Esophagus muscularis mucosa (tissue), 4 donors: ENCODE measurements at regions not wholly inside any gene's neighbourhood (a gene's known extent, or its start where the extent isn't known, plus 50 kb on each side); places are given as distances from the start of the nearest gene placed in this dataset.

Source experiments
- DNase-seq: peaks from one replicate; pipeline ENCODE4 v3.0.0-alpha.2; 2017; ENCODE audit errors: extremely low spot score
- H3K27ac ChIP-seq, 4 donors: fragments of 200-600 bp; sonication (generic); replicated peaks in 1 of 4; 1 replicate in 3 of 4; 2 replicates in 1 of 4; pipeline ENCODE4 v1.5.1; 2016 to 2019; ENCODE audit warnings: mild to moderate bottlenecking in 1 of 4
- H3K27me3 ChIP-seq, 4 donors: fragments of 200-600 bp; sonication (generic); one replicate each; pipeline versions ENCODE4 v1.5.1 to v1.6.0; 2016 to 2019
- H3K36me3 ChIP-seq, 4 donors: fragments of 200-600 bp; sonication (generic); one replicate each; pipeline ENCODE4 v1.5.1; 2016 to 2019
- H3K4me1 ChIP-seq, 4 donors: fragments of 200-600 bp; sonication (generic); one replicate each; pipeline ENCODE4 v1.5.1; 2016 to 2019
- H3K4me3 ChIP-seq, 4 donors: fragments of 200-600 bp; sonication (generic); 1 replicate in 2 of 4; 2 replicates in 2 of 4; pipeline ENCODE4 v1.5.1; 2016 to 2019; ENCODE audit warnings: mild to moderate bottlenecking in 4 of 4, moderate library complexity in 1 of 4
- H3K9me3 ChIP-seq, 4 donors: fragments of 200-600 bp; sonication (generic); 1 replicate in 3 of 4; 2 replicates in 1 of 4; pipeline ENCODE4 v1.5.1; 2016 to 2019
- EP300 ChIP-seq: sonication (generic); formaldehyde crosslinking; IDR thresholded peaks from one replicate; pipeline ENCODE4 v1.6.1; 2017; ENCODE audit warnings: antibody characterized with exemption
- POLR2A ChIP-seq: fragments of 450-650 bp; IDR thresholded peaks from one replicate; pipeline ENCODE4 v1.6.1; 2017; ENCODE audit warnings: antibody characterized with exemption, moderate library complexity, mild to moderate bottlenecking, low read depth
- POLR2AphosphoS5 ChIP-seq, 2 donors: sonication (generic); formaldehyde crosslinking; IDR thresholded peaks; one replicate each; pipeline ENCODE4 v1.6.1; 2017; ENCODE audit warnings: antibody characterized with exemption in 2 of 2
- WGBS: methylation state at CpG from one replicate; pipeline ENCODE4 v1.1.5; 2018; 5-methylcytosine and 5-hydroxymethylcytosine counted together
- intact Hi-C: fragments of 100-400 bp; cut with DNase I; formaldehyde crosslinking; loops from one replicate; pipeline ENCODE4 v1.15.1; 2023
- TF ChIP-seq, protein P1 (sequence below), 3 experiments: fragments of 200-600 bp in 2 of 3; fragments of 450-650 bp in 1 of 3; sonication (generic) in 2 of 3; IDR thresholded peaks; one replicate each; pipeline ENCODE4 v1.5.1; 2017 to 2019; ENCODE audit warnings: antibody characterized with exemption in 3 of 3, mild to moderate bottlenecking in 2 of 3, moderate library complexity in 1 of 3

DNA sequence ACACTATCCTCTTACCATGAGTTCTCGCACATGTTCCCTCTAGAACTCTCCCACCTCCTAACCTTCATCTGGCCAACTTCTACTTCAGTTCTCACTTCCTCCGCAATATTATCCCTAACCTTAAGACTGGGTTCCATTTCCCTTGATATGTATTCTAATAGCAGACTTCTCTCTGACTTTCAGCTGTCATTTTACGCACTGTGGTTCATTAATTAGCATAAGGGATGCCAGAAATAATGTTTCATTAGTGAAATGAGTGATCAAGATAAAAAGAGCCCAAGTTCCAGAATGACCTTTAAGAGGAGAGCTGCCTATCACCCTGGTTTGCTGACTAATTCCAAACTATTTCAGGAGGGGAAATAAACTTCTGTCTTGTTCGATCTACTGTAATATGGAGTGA, 108.6 kb upstream of the CCDC150 start:
- Histone ChIP-seq H3K27ac (no peak overlapping the region), H3K4me1 (no peaks in the 10 kb centered on the region), H3K4me3 (no peak overlapping the region), H3K9me3 (no peaks in the 10 kb centered on the region), H3K27me3 (no peaks in the 10 kb centered on the region), H3K36me3 (no peaks in the 10 kb centered on the region)
- intact Hi-C loops = no loop called here
- no peak for TF ChIP-seq EP300
- no peak for TF ChIP-seq POLR2AphosphoS5 (IDR thresholded peaks at IDR 0.05)
- no peak for TF ChIP-seq POLR2A
- TF ChIP-seq, protein P1, sequence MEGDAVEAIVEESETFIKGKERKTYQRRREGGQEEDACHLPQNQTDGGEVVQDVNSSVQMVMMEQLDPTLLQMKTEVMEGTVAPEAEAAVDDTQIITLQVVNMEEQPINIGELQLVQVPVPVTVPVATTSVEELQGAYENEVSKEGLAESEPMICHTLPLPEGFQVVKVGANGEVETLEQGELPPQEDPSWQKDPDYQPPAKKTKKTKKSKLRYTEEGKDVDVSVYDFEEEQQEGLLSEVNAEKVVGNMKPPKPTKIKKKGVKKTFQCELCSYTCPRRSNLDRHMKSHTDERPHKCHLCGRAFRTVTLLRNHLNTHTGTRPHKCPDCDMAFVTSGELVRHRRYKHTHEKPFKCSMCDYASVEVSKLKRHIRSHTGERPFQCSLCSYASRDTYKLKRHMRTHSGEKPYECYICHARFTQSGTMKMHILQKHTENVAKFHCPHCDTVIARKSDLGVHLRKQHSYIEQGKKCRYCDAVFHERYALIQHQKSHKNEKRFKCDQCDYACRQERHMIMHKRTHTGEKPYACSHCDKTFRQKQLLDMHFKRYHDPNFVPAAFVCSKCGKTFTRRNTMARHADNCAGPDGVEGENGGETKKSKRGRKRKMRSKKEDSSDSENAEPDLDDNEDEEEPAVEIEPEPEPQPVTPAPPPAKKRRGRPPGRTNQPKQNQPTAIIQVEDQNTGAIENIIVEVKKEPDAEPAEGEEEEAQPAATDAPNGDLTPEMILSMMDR (IDR thresholded peaks at IDR 0.05) = no peak
- DNase-seq = no peak
- 97% methylated on average over 4 of the region's 4 CpGs for WGBS

DNA sequence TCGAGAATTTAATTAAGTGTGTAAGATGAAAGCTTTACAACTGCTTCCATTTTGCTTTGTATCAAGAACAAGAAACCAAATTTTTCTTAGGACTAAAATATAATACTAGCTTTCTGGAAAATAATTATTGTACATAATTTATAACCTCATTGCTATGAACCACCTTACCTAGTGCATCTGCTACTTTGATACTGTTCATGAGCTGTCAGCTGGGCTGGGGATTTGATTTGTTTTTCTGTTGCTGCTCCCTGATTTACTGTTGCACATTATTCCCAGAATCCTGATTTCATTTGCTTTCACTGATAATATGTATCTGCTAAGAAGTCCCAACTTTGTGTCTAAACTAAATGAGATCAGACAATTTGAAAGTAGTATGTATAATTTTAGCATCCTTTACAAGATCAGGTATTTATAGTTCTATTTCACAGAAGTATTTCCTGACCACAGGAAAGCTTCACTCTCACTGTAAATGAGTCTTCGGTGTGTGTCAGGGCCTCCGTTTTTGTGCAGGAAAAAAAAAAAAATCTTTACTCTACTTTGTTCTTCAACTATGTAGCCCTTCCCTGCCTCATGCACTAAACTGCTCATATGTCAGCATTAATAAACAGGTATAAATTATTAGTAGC, 105.6 kb upstream of the CCDC150 start:
- Histone ChIP-seq H3K27ac (no peak overlapping the region), H3K9me3 (no peaks in the 10 kb centered on the region), H3K4me1 (no peaks in the 10 kb centered on the region), H3K4me3 (no peak overlapping the region), H3K36me3 (no peaks in the 10 kb centered on the region), H3K27me3 (no peaks in the 10 kb centered on the region)
- no peak for DNase-seq
- TF ChIP-seq EP300 (no peak), POLR2AphosphoS5 (IDR thresholded peaks at IDR 0.05) (no peak), POLR2A (no peak)
- TF ChIP-seq, protein P1 (IDR thresholded peaks at IDR 0.05) = no peak
- intact Hi-C loops = no loop called here
- 55% methylated on average over 3 of the region's 3 CpGs for WGBS

DNA sequence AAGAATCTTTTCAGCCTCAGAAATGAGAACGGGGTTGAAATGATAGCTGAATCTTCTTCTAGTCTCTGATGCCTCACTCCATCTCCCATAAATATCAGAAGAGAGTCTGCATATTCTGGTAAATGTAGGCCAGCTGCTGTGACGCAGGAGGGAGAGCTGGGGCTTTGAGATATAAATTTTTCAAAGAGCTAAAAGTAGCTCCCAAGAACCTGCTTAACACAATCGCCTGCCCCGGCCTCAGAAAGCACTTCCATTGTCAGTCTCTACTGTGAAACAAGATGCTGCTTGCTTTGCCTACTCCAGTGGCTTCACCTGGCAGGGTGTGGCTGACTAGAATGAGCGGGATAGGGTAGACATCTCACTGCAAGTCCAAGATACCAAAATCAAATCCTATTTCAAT, 105.0 kb upstream of the CCDC150 start:
- DNase-seq = no peak
- H3K36me3 ChIP-seq = no peaks in the 10 kb centered on the region
- no peaks in the 10 kb centered on the region for H3K27me3 ChIP-seq
- intact Hi-C loops = no loop called here
- 65% methylated on average over 5 of the region's 5 CpGs for WGBS
- no peaks in the 10 kb centered on the region for H3K9me3 ChIP-seq
- H3K27ac ChIP-seq = no peak overlapping the region
- H3K4me1 ChIP-seq = no peaks in the 10 kb centered on the region
- no peak for TF ChIP-seq POLR2A
- no peak for TF ChIP-seq EP300
- TF ChIP-seq, protein P1 (IDR thresholded peaks at IDR 0.05) = no peak
- no peak for TF ChIP-seq POLR2AphosphoS5 (IDR thresholded peaks at IDR 0.05)
- H3K4me3 ChIP-seq = no peak overlapping the region

DNA sequence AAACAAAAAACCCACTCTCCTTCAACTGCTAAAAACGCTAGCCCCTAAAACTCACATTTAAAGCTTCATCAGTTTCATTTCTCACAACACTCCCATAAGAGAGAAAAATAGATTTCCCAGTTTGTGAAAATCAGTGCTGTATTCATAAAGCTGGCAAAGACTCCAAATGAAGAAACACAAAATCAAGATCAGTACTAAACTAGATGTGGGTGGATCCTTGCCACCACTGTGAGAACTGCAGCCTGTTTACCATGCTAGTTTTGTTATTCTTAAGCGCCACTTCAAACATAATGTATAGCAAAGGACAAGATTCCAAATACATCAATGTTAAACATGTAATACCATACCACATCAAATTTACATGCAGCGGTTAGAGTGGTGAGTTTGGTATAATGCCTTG, 104.5 kb upstream of the CCDC150 start:
- WGBS = 92% methylated on average over 3 of the region's 3 CpGs
- no peaks in the 10 kb centered on the region for H3K9me3 ChIP-seq
- no peaks in the 10 kb centered on the region for H3K36me3 ChIP-seq
- no peak for DNase-seq
- no peaks in the 10 kb centered on the region for H3K4me1 ChIP-seq
- H3K27me3 ChIP-seq = no peaks in the 10 kb centered on the region
- no peak overlapping the region for H3K4me3 ChIP-seq
- intact Hi-C loops = no loop called here
- TF ChIP-seq POLR2AphosphoS5 (IDR thresholded peaks at IDR 0.05) = no peak
- TF ChIP-seq, protein P1 (IDR thresholded peaks at IDR 0.05) = no peak
- no peak for TF ChIP-seq EP300
- TF ChIP-seq POLR2A = no peak
- no peak overlapping the region for H3K27ac ChIP-seq

DNA sequence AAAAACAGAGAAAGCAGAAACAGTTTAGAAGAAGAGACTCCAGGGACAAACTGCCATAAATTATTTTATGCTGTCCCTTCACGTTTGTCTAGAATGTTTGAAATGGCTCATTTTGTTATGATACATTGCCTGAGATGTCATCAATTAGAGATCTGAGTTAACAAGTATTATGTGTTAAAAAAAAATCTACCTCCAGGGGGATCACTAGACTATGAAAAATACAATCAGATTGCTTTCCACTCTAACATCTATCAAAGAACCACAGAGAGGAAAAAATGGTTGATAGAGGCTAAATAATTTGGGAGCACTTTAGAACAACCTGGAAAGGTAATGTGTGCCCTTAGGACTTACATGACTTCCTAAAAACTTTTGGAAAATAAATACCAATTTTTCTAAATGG, 103.8 kb upstream of the CCDC150 start:
- WGBS = 18% methylated on average over 1 of the region's 1 CpG
- H3K4me1 ChIP-seq = no peaks in the 10 kb centered on the region
- H3K27me3 ChIP-seq = no peaks in the 10 kb centered on the region
- TF ChIP-seq EP300 = no peak
- TF ChIP-seq, protein P1 (IDR thresholded peaks at IDR 0.05) = no peak
- no peak for TF ChIP-seq POLR2A
- no peak for TF ChIP-seq POLR2AphosphoS5 (IDR thresholded peaks at IDR 0.05)
- no peak overlapping the region for H3K4me3 ChIP-seq
- H3K9me3 ChIP-seq = no peaks in the 10 kb centered on the region
- intact Hi-C loops = no loop called here
- DNase-seq = no peak
- H3K36me3 ChIP-seq = no peaks in the 10 kb centered on the region
- H3K27ac ChIP-seq = no peak overlapping the region
